Karpas-422 (cell line): ENCODE measurements at regions not wholly inside any gene's neighbourhood (a gene's known extent, or its start where the extent isn't known, plus 50 kb on each side); places are given as distances from the start of the nearest gene placed in this dataset.
A peak's percentile ranks its signal among the peaks of the same experiment; 100 is the strongest.

ENCODE experiments used
- DNase-seq: peaks from one replicate; pipeline ENCODE4 v3.0.0-alpha.2; 2015
- H2AFZ ChIP-seq: fragments of 200-600 bp; sonication (generic); 2 replicates; pipeline ENCODE4 v1.6.1; 2014; ENCODE audit warnings: antibody characterized with exemption, low read length, mixed read lengths
- H3K27ac ChIP-seq: fragments of 200-600 bp; sonication (generic); 2 replicates; pipeline ENCODE4 v1.5.1; 2014; ENCODE audit warnings: mild to moderate bottlenecking, low read length, moderate library complexity
- H3K27me3 ChIP-seq: fragments of 200-600 bp; sonication (generic); 2 replicates; pipeline ENCODE4 v1.6.1; 2014; ENCODE audit warnings: low read length, mixed read lengths
- H3K36me3 ChIP-seq: fragments of 200-600 bp; sonication (generic); 2 replicates; pipeline ENCODE4 v1.6.1; 2014; ENCODE audit warnings: low read length, mixed read lengths; ENCODE audit not compliant: insufficient read depth
- H3K4me1 ChIP-seq: fragments of 200-600 bp; sonication (generic); 2 replicates; pipeline ENCODE4 v1.6.1; 2014; ENCODE audit warnings: mild to moderate bottlenecking, low read length, mixed read lengths
- H3K4me2 ChIP-seq: fragments of 200-600 bp; sonication (generic); 2 replicates; pipeline ENCODE4 v1.6.1; 2014; ENCODE audit warnings: low read length, low read depth, mild to moderate bottlenecking; ENCODE audit not compliant: poor library complexity, severe bottlenecking
- H3K4me3 ChIP-seq: fragments of 200-600 bp; sonication (generic); 2 replicates; pipeline ENCODE4 v1.5.1; 2014; ENCODE audit warnings: mild to moderate bottlenecking, antibody characterized with exemption, low read length, mixed read lengths
- H3K79me2 ChIP-seq: fragments of 200-600 bp; sonication (generic); 2 replicates; pipeline ENCODE4 v1.6.1; 2014; ENCODE audit warnings: mild to moderate bottlenecking, low read length, mixed read lengths
- H3K9ac ChIP-seq: fragments of 200-600 bp; sonication (generic); 2 replicates; pipeline ENCODE4 v1.6.0; 2014; ENCODE audit warnings: low read length
- H3K9me2 ChIP-seq: fragments of 200-600 bp; sonication (generic), shearing (Covaris generic); replicated peaks from 2 replicates; pipeline ENCODE4 v1.6.0; 2014; ENCODE audit warnings: mild to moderate bottlenecking, low read length, moderate library complexity; ENCODE audit not compliant: insufficient read depth
- H3K9me3 ChIP-seq: fragments of 300-700, 200-600 bp; sonication (generic); 2 replicates; pipeline ENCODE4 v1.6.1; 2014; ENCODE audit warnings: low read length, mixed read lengths
- H4K20me1 ChIP-seq: fragments of 200-600 bp; sonication (generic); 2 replicates; pipeline ENCODE4 v1.6.1; 2014; ENCODE audit warnings: mild to moderate bottlenecking, antibody characterized with exemption, low read length, low read depth; ENCODE audit not compliant: insufficient read depth

DNA sequence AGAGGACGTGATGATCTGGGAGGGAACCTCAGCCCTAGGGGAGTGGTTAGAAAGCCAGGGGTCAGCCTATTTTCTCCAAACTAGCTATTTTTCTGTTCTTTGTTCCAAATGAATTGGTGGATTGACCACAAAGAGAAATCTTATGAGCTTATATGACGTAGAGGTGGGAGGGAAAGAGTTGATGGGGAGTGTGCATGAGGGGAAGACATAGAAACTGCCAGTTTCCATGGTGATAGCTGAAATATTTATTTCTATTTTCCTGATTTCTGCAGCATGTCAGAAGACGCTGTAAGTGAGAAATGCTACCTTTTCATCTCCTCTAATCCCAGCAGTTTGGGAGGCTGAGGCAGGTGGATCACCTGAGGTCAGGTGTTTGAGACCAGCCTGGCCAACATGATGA lies 51.4 kb upstream of the CISTR start:
- Histone ChIP-seq H3K79me2 (no peaks in the 10 kb centered on the region), H3K9me3 (no peaks in the 10 kb centered on the region), H3K36me3 (no peaks in the 10 kb centered on the region), H3K27ac (no peak overlapping the region), H4K20me1 (no peaks in the 10 kb centered on the region), H3K27me3 (no peaks in the 10 kb centered on the region), H3K9ac (no peak overlapping the region), H3K9me2 (no peaks in the 10 kb centered on the region), H3K4me3 (no peak overlapping the region), H3K4me1 (no peaks in the 10 kb centered on the region), H2AFZ (no peak overlapping the region), H3K4me2 (no peak overlapping the region)
- peak; percentile 12 for DNase-seq

- Histone ChIP-seq H3K9me3 (no peaks in the 10 kb centered on the region), H2AFZ (no peak overlapping the region), H3K36me3 (no peaks in the 10 kb centered on the region), H3K27me3 (no peaks in the 10 kb centered on the region), H3K27ac (no peak overlapping the region), H3K9ac (no peak overlapping the region), H3K4me1 (no peaks in the 10 kb centered on the region), H4K20me1 (no peaks in the 10 kb centered on the region), H3K79me2 (no peaks in the 10 kb centered on the region), H3K4me3 (no peak overlapping the region), H3K9me2 (no peaks in the 10 kb centered on the region), H3K4me2 (no peak overlapping the region)
- no peak for DNase-seq
Measured at GRCh38 chr12:53803703-53804102, 51.9 kb upstream of the CISTR start.

GRCh38 chr12:53804429-53804828 lies 52.6 kb upstream of the CISTR start:
- Histone ChIP-seq H3K36me3 (no peaks in the 10 kb centered on the region), H3K27ac (no peak overlapping the region), H2AFZ (no peak overlapping the region), H3K9ac (no peak overlapping the region), H4K20me1 (no peaks in the 10 kb centered on the region), H3K79me2 (no peaks in the 10 kb centered on the region), H3K9me2 (no peaks in the 10 kb centered on the region), H3K4me1 (no peaks in the 10 kb centered on the region), H3K9me3 (no peaks in the 10 kb centered on the region), H3K4me2 (no peak overlapping the region), H3K4me3 (no peak overlapping the region), H3K27me3 (no peaks in the 10 kb centered on the region)
- no peak for DNase-seq

DNA sequence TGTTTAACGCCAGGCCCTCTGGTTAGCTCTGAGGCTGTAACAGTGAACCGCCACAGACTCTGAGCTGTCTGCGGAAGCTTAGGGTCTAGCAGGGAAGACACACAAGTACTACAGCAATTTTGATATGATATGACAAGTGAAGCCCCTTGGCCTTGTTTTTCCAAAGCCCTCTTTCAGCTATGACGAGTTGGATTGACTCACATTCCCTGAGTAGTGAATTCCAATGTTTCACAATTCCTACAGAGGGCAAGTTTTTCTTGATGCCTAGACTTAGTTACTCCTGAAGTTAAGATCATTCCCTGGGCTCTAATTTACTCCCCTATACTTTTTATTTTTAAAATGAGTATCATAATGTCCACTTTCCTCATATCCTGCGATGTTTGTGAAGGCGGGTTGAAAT lies 53.3 kb upstream of the CISTR start:
- Histone ChIP-seq H3K27me3 (no peaks in the 10 kb centered on the region), H3K9me2 (no peaks in the 10 kb centered on the region), H3K79me2 (no peaks in the 10 kb centered on the region), H3K4me2 (no peak overlapping the region), H4K20me1 (no peaks in the 10 kb centered on the region), H3K27ac (no peak overlapping the region), H2AFZ (no peak overlapping the region), H3K4me1 (no peaks in the 10 kb centered on the region), H3K9ac (no peak overlapping the region), H3K9me3 (no peaks in the 10 kb centered on the region), H3K4me3 (no peak overlapping the region), H3K36me3 (no peaks in the 10 kb centered on the region)
- no peak for DNase-seq

GRCh38 chr12:53805791-53806190 lies 54.0 kb upstream of the CISTR start:
- Histone ChIP-seq H3K9me2 (no peaks in the 10 kb centered on the region), H3K79me2 (no peaks in the 10 kb centered on the region), H3K4me3 (no peak overlapping the region), H3K4me2 (no peak overlapping the region), H3K4me1 (no peaks in the 10 kb centered on the region), H3K36me3 (no peaks in the 10 kb centered on the region), H3K27me3 (no peaks in the 10 kb centered on the region), H3K9me3 (no peaks in the 10 kb centered on the region), H4K20me1 (no peaks in the 10 kb centered on the region), H2AFZ (no peak overlapping the region), H3K27ac (no peak overlapping the region), H3K9ac (no peak overlapping the region)
- no peak for DNase-seq

DNA sequence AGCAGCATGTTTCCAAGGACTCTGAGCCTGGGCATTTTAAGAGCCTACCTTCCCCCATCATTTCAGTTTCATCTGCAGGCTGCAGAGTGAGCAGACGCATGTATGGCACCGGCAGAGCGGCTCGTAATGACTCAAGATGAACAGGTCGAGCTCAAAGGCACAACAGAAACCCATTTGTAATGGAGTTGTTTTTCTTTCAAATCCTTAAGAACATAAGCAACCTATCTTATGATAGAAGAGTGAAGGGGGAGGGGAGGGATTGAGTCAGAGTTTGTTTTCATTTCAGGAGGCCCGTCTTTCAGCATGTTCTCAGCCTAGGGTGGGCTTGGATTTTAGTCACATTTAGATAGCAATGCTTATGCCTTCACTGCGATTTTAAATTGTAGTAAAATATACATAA lies 54.9 kb upstream of the CISTR start:
- no peaks in the 10 kb centered on the region for H3K36me3 ChIP-seq
- no peaks in the 10 kb centered on the region for H3K9me2 ChIP-seq
- no peaks in the 10 kb centered on the region for H3K27me3 ChIP-seq
- H3K27ac ChIP-seq = no peak overlapping the region
- no peaks in the 10 kb centered on the region for H3K9me3 ChIP-seq
- no peaks in the 10 kb centered on the region for H3K79me2 ChIP-seq
- no peaks in the 10 kb centered on the region for H4K20me1 ChIP-seq
- H3K4me1 ChIP-seq = no peaks in the 10 kb centered on the region
- DNase-seq = no peak
- no peak overlapping the region for H3K9ac ChIP-seq
- no peak overlapping the region for H3K4me2 ChIP-seq
- H3K4me3 ChIP-seq = no peak overlapping the region
- no peak overlapping the region for H2AFZ ChIP-seq

GRCh38 chr12:53807322-53807860 lies 55.6 kb upstream of the CISTR start:
- Histone ChIP-seq H3K4me2 (no peak overlapping the region), H3K27ac (no peak overlapping the region), H2AFZ (no peak overlapping the region), H3K4me3 (no peak overlapping the region), H3K9ac (no peak overlapping the region), H3K9me3 (no peaks in the 10 kb centered on the region), H4K20me1 (no peaks in the 10 kb centered on the region), H3K9me2 (no peaks in the 10 kb centered on the region), H3K27me3 (no peaks in the 10 kb centered on the region), H3K4me1 (no peaks in the 10 kb centered on the region), H3K79me2 (no peaks in the 10 kb centered on the region), H3K36me3 (no peaks in the 10 kb centered on the region)
- DNase-seq = no peak

- H3K9me3 ChIP-seq = no peaks in the 10 kb centered on the region
- H2AFZ ChIP-seq = no peak overlapping the region
- H3K9ac ChIP-seq = no peak overlapping the region
- no peak overlapping the region for H3K27ac ChIP-seq
- H3K36me3 ChIP-seq = no peaks in the 10 kb centered on the region
- DNase-seq = no peak
- H4K20me1 ChIP-seq = no peaks in the 10 kb centered on the region
- no peaks in the 10 kb centered on the region for H3K27me3 ChIP-seq
- H3K4me1 ChIP-seq = no peaks in the 10 kb centered on the region
- no peak overlapping the region for H3K4me3 ChIP-seq
- no peak overlapping the region for H3K4me2 ChIP-seq
- no peaks in the 10 kb centered on the region for H3K9me2 ChIP-seq
- H3K79me2 ChIP-seq = no peaks in the 10 kb centered on the region
Measured at GRCh38 chr12:53808023-53808705, 56.4 kb upstream of the CISTR start.
